ENCODE measurements at regions not wholly inside any gene's neighbourhood (a gene's known extent, or its start where the extent isn't known, plus 50 kb on each side); places are given as distances from the start of the nearest gene placed in this dataset.

GRCh38 chr9:97140566-97140965 lies 101.6 kb upstream of the CTSV start:
- no peak for TF ChIP-seq POLR2AphosphoS5 (IDR thresholded peaks at IDR 0.05; ENCODE audit: low read depth, low read length)
- no peak for TF ChIP-seq PAX5 (IDR thresholded peaks at IDR 0.05; ENCODE audit: insufficient read depth, low read length, severe bottlenecking)

All from GM12891 (cell line).